ENCODE measurements at regions not wholly inside any gene's neighbourhood (a gene's known extent, or its start where the extent isn't known, plus 50 kb on each side); places are given as distances from the start of the nearest gene placed in this dataset.
"Not testable (repeated sequence)": the region's sequence is repeated elsewhere in the genome, so short reads cannot be mapped to it uniquely, and the experiment has no call there.

DNA sequence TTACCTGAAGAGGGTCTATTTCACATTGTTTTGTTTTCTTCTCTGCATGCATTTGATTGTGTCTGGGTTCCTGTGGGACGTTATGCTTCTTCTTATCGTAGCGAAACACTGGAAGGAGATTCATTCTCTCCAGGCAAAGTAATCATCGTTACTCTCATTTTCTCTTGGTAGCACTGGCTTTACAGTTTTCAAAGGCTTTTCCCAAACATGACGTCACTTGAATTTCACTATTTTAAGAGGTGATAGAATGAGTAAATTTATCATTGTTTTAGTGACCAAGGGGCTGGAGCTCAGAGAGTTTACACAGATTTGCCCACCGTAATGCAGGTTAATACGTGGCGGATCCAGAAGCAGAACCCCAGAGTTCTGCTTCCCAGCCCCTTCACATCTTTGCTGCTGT is 391.4 kb downstream of the DCDC2C start:
- ChIA-PET POLR2A (no interaction called here), CTCF (no interaction called here)
- Mint-ChIP-seq H3K4me1 (no peaks in the 10 kb centered on the region), H3K9me3 (peaks cover 14% of the 10 kb centered on the region), H3K27ac (no peak overlapping the region), H3K27me3 (no peaks in the 10 kb centered on the region), H3K36me3 (ENCODE audit: low read depth) (no peaks in the 10 kb centered on the region), H3K4me3 (no peak overlapping the region)
- no peak for DNase-seq

DNA sequence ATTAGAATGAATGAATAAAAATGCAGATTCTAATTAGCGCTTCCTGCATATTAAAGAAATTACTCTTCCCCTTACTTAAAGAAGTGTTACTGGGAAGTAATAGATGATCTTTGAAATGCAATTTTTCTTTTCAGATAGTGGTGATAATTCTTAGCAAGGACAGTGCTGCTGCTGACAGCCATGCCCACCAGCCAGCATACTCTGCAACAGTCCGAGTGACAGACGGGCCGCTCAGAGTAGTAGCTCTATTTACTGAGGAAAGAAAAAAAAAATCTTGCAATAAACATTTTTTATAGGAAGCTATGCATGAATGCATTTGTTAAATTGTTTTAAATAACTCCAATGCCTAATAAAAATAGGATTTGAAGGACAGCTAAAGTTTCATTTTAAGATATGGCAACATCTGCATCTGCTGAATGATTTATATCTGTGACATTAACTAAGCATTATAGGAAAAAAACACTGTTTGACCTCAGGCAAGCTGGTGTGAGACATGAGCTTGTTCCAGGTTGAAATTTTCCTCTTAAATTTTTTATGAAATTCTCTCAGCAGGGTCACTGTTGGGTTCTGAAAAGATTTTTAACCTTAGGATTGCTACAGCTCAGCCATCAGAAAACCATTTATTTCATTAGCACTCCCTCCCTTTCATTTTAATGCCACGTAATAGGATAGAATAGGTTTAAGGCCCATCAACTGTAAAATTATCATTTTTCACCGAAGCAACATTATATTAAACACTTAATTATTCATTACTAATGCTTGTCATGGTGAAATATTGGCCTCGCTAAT is 393.8 kb downstream of the DCDC2C start:
- Mint-ChIP-seq H3K4me3 (no peak overlapping the region), H3K4me1 (no peaks in the 10 kb centered on the region), H3K9me3 (no peaks in the 10 kb centered on the region), H3K27ac (no peak overlapping the region), H3K36me3 (ENCODE audit: low read depth) (no peaks in the 10 kb centered on the region), H3K27me3 (no peaks in the 10 kb centered on the region)
- ChIA-PET POLR2A (no interaction called here), CTCF (interaction anchor here (0.5 kb wide), 1 partner anchor 50 kb away, joined by 3 read pairs; no protein-coding TSS in a partner anchor)
- DNase-seq: no peak

- ChIA-PET CTCF (no interaction called here), POLR2A (no interaction called here)
- no peaks in the 10 kb centered on the region for H3K36me3 Mint-ChIP-seq (ENCODE audit: low read depth)
- no peak for DNase-seq
- no peaks in the 10 kb centered on the region for H3K4me1 Mint-ChIP-seq
- no peak overlapping the region for H3K4me3 Mint-ChIP-seq
- H3K27me3 Mint-ChIP-seq: no peaks in the 10 kb centered on the region
- no peak overlapping the region for H3K27ac Mint-ChIP-seq
- H3K9me3 Mint-ChIP-seq: no peaks in the 10 kb centered on the region
Observed at GRCh38 chr2:4098137-4098536, 394.8 kb downstream of the DCDC2C start.

- Mint-ChIP-seq H3K4me1 (no peaks in the 10 kb centered on the region), H3K4me3 (no peak overlapping the region), H3K27me3 (no peaks in the 10 kb centered on the region), H3K9me3 (peaks cover 5% of the 10 kb centered on the region), H3K27ac (no peak overlapping the region), H3K36me3 (ENCODE audit: low read depth) (no peaks in the 10 kb centered on the region)
- ChIA-PET CTCF (no interaction called here), POLR2A (no interaction called here)
- DNase-seq: no peak
Observed at GRCh38 chr2:4101936-4102335, 398.6 kb downstream of the DCDC2C start.

GRCh38 chr2:4107179-4107578 is 403.8 kb downstream of the DCDC2C start:
- no peaks in the 10 kb centered on the region for H3K36me3 Mint-ChIP-seq (ENCODE audit: low read depth)
- POLR2A ChIA-PET: no interaction called here
- no peaks in the 10 kb centered on the region for H3K4me1 Mint-ChIP-seq

DNA sequence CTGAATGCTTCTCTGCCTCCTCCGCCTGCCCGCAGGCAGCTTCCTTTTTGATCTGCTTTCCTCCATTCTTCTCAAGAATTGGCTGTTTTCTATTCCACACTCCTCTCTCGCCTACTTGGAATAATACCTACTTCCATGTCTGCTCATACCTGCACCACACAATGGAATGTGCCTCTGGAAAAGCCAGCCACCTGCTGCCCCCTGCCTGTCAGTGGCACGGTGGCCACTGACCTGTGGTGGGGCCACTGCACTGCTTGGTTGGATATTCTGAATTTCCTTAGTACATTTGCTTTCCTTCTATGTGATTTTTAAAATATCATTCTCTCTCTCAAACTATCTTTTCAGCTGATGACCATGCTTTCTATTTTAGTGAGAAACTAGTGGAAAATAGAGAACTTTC is 406.9 kb downstream of the DCDC2C start:
- ChIA-PET CTCF (no interaction called here), POLR2A (no interaction called here)
- no peak for DNase-seq
- Mint-ChIP-seq H3K9me3 (peaks cover 9% of the 10 kb centered on the region), H3K27ac (no peak overlapping the region), H3K27me3 (no peaks in the 10 kb centered on the region), H3K36me3 (ENCODE audit: low read depth) (no peaks in the 10 kb centered on the region), H3K4me1 (no peaks in the 10 kb centered on the region), H3K4me3 (no peak overlapping the region)

More at GRCh38 chr2:4107179-4107578, 403.8 kb downstream of the DCDC2C start:
- no peak overlapping the region for H3K4me3 Mint-ChIP-seq
- H3K9me3 Mint-ChIP-seq: peaks cover 5% of the 10 kb centered on the region
- CTCF ChIA-PET: no interaction called here
- DNase-seq: no peak
- H3K27me3 Mint-ChIP-seq: no peaks in the 10 kb centered on the region
- no peak overlapping the region for H3K27ac Mint-ChIP-seq

DNA sequence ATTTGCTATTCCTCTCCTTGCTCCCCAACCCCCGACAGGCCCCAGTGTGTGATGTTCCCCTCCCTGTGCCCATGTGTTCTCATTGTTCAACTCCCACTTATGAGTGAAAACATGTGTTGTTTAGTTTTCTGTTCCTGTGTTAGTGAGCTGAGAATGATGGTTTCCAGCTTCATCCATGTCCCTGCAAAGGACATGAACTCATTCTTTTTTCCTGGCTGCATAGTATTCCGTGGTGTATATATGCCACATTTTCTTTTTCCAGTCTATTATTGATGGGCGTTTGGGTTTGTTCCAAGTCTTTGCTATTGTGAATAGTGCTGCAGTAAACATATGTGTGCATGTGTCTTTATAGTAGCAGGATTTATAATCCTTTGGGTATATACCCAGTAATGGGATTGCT is 412.1 kb downstream of the DCDC2C start:
- POLR2A ChIA-PET; H3K27ac Mint-ChIP-seq; H3K36me3 Mint-ChIP-seq (ENCODE audit: low read depth); DNase-seq; H3K27me3 Mint-ChIP-seq; H3K4me3 Mint-ChIP-seq; H3K4me1 Mint-ChIP-seq; CTCF ChIA-PET: not testable (repeated sequence)
- peaks cover 14% of the 10 kb centered on the region for H3K9me3 Mint-ChIP-seq

GRCh38 chr2:4122726-4123125 is 419.4 kb downstream of the DCDC2C start:
- H3K9me3 Mint-ChIP-seq: peaks cover 2% of the 10 kb centered on the region
- no peaks in the 10 kb centered on the region for H3K27me3 Mint-ChIP-seq
- H3K4me3 Mint-ChIP-seq: no peak overlapping the region
- ChIA-PET CTCF (no interaction called here), POLR2A (no interaction called here)
- DNase-seq: no peak
- H3K27ac Mint-ChIP-seq: no peak overlapping the region
- no peaks in the 10 kb centered on the region for H3K36me3 Mint-ChIP-seq (ENCODE audit: low read depth)
- no peaks in the 10 kb centered on the region for H3K4me1 Mint-ChIP-seq

DNA sequence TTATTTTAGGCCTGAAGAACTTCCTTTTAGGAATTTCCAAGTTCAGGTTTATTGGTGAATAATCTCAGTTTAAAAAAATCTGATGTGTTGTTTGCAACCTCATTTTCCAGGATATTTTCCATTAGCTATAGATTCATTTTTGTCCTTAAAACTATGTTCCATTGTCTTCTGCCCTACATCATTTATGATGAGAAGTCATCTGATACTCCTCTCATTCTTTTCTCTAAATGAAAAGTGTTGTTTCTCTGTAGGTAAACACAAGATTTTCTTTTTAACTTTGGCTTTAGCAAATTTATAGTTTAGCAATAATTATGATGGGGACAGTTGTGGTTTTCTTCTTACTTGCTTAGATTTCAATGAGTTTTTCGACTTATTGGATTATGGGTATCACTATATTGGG is 427.3 kb downstream of the DCDC2C start:
- CTCF ChIA-PET: no interaction called here
- POLR2A ChIA-PET: no interaction called here

DNA sequence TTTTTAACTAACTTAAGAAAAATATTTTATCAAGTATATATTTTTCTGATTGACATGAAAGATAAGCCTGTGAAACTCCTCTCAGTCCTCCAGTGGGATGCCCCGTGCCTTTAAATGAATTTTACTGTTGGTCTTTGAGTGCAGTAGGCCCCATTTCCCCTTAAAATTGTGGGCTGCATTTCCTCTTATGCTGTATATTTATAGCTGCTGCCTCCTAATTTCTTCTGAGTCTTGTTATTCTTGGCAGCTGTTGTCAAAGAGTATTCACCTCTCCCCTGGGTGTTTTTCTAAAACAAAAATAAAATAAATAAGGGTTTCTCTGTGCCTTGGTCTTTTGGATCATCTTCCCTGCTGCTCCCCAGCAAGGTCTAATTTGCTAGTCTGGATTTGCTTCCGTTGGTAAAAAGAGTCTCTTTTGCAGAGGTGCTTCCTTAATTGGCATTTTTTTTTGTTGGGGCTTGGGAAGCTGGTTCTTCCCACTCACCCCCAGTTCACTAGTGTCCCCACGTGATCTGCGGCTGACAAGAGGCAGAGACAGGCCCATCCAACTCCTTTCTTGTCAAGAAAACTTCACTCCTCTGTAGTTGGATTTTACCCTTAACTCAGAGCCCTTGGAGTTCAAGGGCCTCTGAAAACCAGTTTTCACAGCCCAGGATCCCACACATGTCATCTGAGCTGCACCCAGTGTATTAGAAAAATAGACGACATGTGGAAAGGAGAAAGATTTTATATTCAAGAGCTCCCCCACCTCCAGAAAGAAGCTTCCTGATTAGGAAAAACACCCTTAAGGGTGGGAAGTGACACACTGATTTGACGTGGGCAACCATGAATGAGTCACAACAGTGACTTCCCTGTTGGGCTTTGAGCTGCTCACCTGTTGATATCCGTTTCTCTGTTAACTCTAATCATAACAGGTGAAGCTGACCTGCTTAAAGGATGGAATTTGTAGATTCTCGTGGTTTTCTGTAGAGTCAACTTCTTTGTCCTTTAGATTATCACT is 431.5 kb downstream of the DCDC2C start:
- Mint-ChIP-seq H3K4me1 (no peaks in the 10 kb centered on the region), H3K36me3 (ENCODE audit: low read depth) (no peaks in the 10 kb centered on the region), H3K4me3 (no peak overlapping the region), H3K9me3 (peaks cover 22% of the 10 kb centered on the region), H3K27me3 (no peaks in the 10 kb centered on the region), H3K27ac (no peak overlapping the region)
- CTCF ChIA-PET: no interaction called here
- POLR2A ChIA-PET: no interaction called here
- no peak for DNase-seq

More for the DNA sequence above, 427.3 kb downstream of the DCDC2C start:
- Mint-ChIP-seq H3K36me3 (ENCODE audit: low read depth) (no peaks in the 10 kb centered on the region), H3K27ac (no peak overlapping the region), H3K9me3 (peaks cover 15% of the 10 kb centered on the region), H3K4me1 (no peaks in the 10 kb centered on the region), H3K4me3 (no peak overlapping the region), H3K27me3 (no peaks in the 10 kb centered on the region)
- DNase-seq: no peak

DNA sequence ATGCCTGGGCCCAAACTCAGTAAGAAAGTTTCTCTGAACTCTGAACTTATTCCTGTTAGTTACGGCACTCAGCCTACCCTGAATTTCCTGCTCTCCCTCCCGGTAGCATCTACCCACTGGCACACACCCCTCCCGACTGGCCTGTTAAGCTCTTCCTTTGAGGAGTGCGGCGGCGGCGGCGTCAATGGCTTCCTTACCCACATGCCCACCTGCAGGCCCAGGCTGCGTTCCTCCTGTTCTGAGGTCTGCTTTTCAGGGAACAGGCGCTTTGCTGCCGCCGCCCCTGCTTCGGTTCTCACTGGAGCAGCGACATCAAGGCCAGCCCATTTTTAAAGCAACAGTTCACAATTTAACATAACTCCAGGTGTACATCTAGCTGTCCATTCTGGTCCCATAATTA is 432.4 kb downstream of the DCDC2C start:
- POLR2A ChIA-PET: no interaction called here
- H3K36me3 Mint-ChIP-seq (ENCODE audit: low read depth): no peaks in the 10 kb centered on the region
- CTCF ChIA-PET: interaction anchor here (0.6 kb wide), 1 partner anchor 181 kb away, joined by 3 read pairs; no protein-coding TSS in a partner anchor
- H3K4me3 Mint-ChIP-seq: no peak overlapping the region
- H3K27ac Mint-ChIP-seq: no peak overlapping the region
- H3K27me3 Mint-ChIP-seq: no peaks in the 10 kb centered on the region
- DNase-seq: no peak
- H3K4me1 Mint-ChIP-seq: no peaks in the 10 kb centered on the region
- H3K9me3 Mint-ChIP-seq: peaks cover 18% of the 10 kb centered on the region

DNA sequence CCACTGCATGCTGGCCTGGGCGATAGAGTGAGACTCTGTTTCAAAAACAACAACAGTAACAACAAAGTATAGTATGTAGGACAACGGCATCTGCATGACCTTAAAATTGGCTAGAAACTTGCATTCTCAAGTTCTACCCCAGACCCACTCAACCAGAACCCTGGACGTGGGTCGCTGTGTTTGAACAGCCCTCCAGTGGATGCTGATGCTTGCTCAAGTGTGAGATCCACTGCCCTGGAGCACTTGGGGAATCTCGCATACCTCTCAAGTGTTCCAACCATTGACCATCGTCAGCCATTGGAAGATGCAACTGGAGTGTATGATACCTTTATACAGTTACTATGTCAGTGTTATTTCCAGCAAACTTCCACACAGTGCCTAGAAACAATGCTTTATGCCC is 435.9 kb downstream of the DCDC2C start:
- Mint-ChIP-seq H3K27ac (no peak overlapping the region), H3K4me3 (no peak overlapping the region), H3K4me1 (no peaks in the 10 kb centered on the region), H3K36me3 (ENCODE audit: low read depth) (no peaks in the 10 kb centered on the region), H3K9me3 (peaks cover 14% of the 10 kb centered on the region), H3K27me3 (no peaks in the 10 kb centered on the region)
- ChIA-PET CTCF (no interaction called here), POLR2A (no interaction called here)
- no peak for DNase-seq

GRCh38 chr2:4139731-4140130 is 436.4 kb downstream of the DCDC2C start:
- Mint-ChIP-seq H3K36me3 (ENCODE audit: low read depth) (no peaks in the 10 kb centered on the region), H3K27me3 (no peaks in the 10 kb centered on the region), H3K9me3 (peaks cover 14% of the 10 kb centered on the region), H3K27ac (no peak overlapping the region), H3K4me1 (no peaks in the 10 kb centered on the region), H3K4me3 (no peak overlapping the region)
- POLR2A ChIA-PET: no interaction called here
- DNase-seq: no peak
- CTCF ChIA-PET: no interaction called here
